ENCODE measurements at regions not wholly inside any gene's neighbourhood (a gene's known extent, or its start where the extent isn't known, plus 50 kb on each side); places are given as distances from the start of the nearest gene placed in this dataset.

- Histone ChIP-seq H3K27ac (no peak overlapping the region), H3K4me3 (no peak overlapping the region), H3K9me3 (ENCODE audit: low read depth) (no peaks in the 10 kb centered on the region), H3F3A (ENCODE audit: low read depth) (no peaks in the 10 kb centered on the region), H3K27me3 (no peaks in the 10 kb centered on the region), H3K4me1 (no peaks in the 10 kb centered on the region), H3K9ac (no peak overlapping the region), H3K4me2 (no peak overlapping the region), H3K79me2 (ENCODE audit: low read depth) (no peaks in the 10 kb centered on the region), H2AFZ (replicated peaks) (no peak overlapping the region), H3K36me3 (no peaks in the 10 kb centered on the region), H4K20me1 (ENCODE audit: low read depth) (no peaks in the 10 kb centered on the region)
- Mint-ChIP-seq H3K36me3 (no peaks in the 10 kb centered on the region), H3K4me3 (no peak overlapping the region), H3K4me1 (no peaks in the 10 kb centered on the region), H3K27me3 (ENCODE audit: insufficient read depth, low read depth) (peaks cover 4% of the 10 kb centered on the region), H3K27ac (no peak overlapping the region), H3K9me3 (no peaks in the 10 kb centered on the region)
- DNase-seq (ENCODE audit: low spot score), result no peak
- TF ChIP-seq CTCF (IDR thresholded peaks at IDR 0.05), result no peak
- no peak for TF ChIP-seq EZH2phosphoT487 (IDR thresholded peaks at IDR 0.05)
- TF ChIP-seq EZH2 (IDR thresholded peaks at IDR 0.05), result no peak
Observed at GRCh38 chr2:100675373-100675772, 112.6 kb downstream of the PDCL3 start.

GRCh38 chr2:100675855-100676254 lies 113.1 kb downstream of the PDCL3 start:
- Mint-ChIP-seq H3K9me3 (no peaks in the 10 kb centered on the region), H3K36me3 (no peaks in the 10 kb centered on the region), H3K4me1 (no peaks in the 10 kb centered on the region), H3K27me3 (ENCODE audit: insufficient read depth, low read depth) (peaks cover 4% of the 10 kb centered on the region), H3K4me3 (no peak overlapping the region), H3K27ac (no peak overlapping the region)
- no peaks in the 10 kb centered on the region for H3K9me3 ChIP-seq (ENCODE audit: low read depth)
- no peak for DNase-seq (ENCODE audit: low spot score)
- no peaks in the 10 kb centered on the region for H3K36me3 ChIP-seq
- no peak overlapping the region for H3K4me2 ChIP-seq
- no peak overlapping the region for H3K9ac ChIP-seq
- TF ChIP-seq EZH2 (IDR thresholded peaks at IDR 0.05) (no peak), EZH2phosphoT487 (IDR thresholded peaks at IDR 0.05) (no peak), CTCF (IDR thresholded peaks at IDR 0.05) (no peak)
- no peak overlapping the region for H2AFZ ChIP-seq (replicated peaks)
- no peak overlapping the region for H3K27ac ChIP-seq
- H3K79me2 ChIP-seq (ENCODE audit: low read depth), result no peaks in the 10 kb centered on the region
- no peaks in the 10 kb centered on the region for H3F3A ChIP-seq (ENCODE audit: low read depth)
- no peaks in the 10 kb centered on the region for H3K27me3 ChIP-seq
- no peaks in the 10 kb centered on the region for H3K4me1 ChIP-seq
- H4K20me1 ChIP-seq (ENCODE audit: low read depth), result no peaks in the 10 kb centered on the region
- no peak overlapping the region for H3K4me3 ChIP-seq

- no peak for DNase-seq (ENCODE audit: low spot score)
- Histone ChIP-seq H4K20me1 (ENCODE audit: low read depth) (no peaks in the 10 kb centered on the region), H3F3A (ENCODE audit: low read depth) (no peaks in the 10 kb centered on the region), H3K27ac (no peak overlapping the region), H3K4me1 (no peaks in the 10 kb centered on the region), H3K9me3 (ENCODE audit: low read depth) (no peaks in the 10 kb centered on the region), H3K9ac (no peak overlapping the region), H2AFZ (replicated peaks) (no peak overlapping the region), H3K79me2 (ENCODE audit: low read depth) (no peaks in the 10 kb centered on the region), H3K4me3 (no peak overlapping the region), H3K36me3 (no peaks in the 10 kb centered on the region), H3K27me3 (no peaks in the 10 kb centered on the region), H3K4me2 (no peak overlapping the region)
- H3K9me3 Mint-ChIP-seq, result no peaks in the 10 kb centered on the region
- no peak for TF ChIP-seq EZH2 (IDR thresholded peaks at IDR 0.05)
- TF ChIP-seq EZH2phosphoT487 (IDR thresholded peaks at IDR 0.05), result no peak
- no peak for TF ChIP-seq CTCF (IDR thresholded peaks at IDR 0.05)
- H3K36me3 Mint-ChIP-seq, result no peaks in the 10 kb centered on the region
- no peaks in the 10 kb centered on the region for H3K4me1 Mint-ChIP-seq
- no peak overlapping the region for H3K4me3 Mint-ChIP-seq
- H3K27me3 Mint-ChIP-seq (ENCODE audit: insufficient read depth, low read depth), result peaks cover 4% of the 10 kb centered on the region
- H3K27ac Mint-ChIP-seq, result no peak overlapping the region
Observed at GRCh38 chr2:100676346-100676745, 113.6 kb downstream of the PDCL3 start.
